Neuronal stem cell (in vitro differentiated cells): ENCODE measurements at regions not wholly inside any gene's neighbourhood (a gene's known extent, or its start where the extent isn't known, plus 50 kb on each side); places are given as distances from the start of the nearest gene placed in this dataset.
"Not testable (repeated sequence)": the region's sequence is repeated elsewhere in the genome, so short reads cannot be mapped to it uniquely, and the experiment has no call there.

ENCODE experiments used
- DNase-seq: peaks from one replicate; pipeline ENCODE4 v3.0.0-alpha.2; 2013; ENCODE audit warnings: low spot score
- H2AFZ ChIP-seq: one replicate; pipeline ENCODE4 v1.6.1; 2013; ENCODE audit warnings: mild to moderate bottlenecking, low read length, inconsistent platforms
- H2AK5ac ChIP-seq: 2 replicates; pipeline ENCODE4 v1.6.1; 2013; ENCODE audit warnings: low read depth, mild to moderate bottlenecking, inconsistent platforms, low read length, moderate library complexity, mixed read lengths
- H2BK120ac ChIP-seq: 2 replicates; pipeline ENCODE4 v1.6.1; 2013; ENCODE audit warnings: low read depth, mild to moderate bottlenecking, inconsistent platforms, low read length, moderate library complexity, mixed read lengths
- H2BK12ac ChIP-seq: one replicate; pipeline ENCODE4 v1.6.1; 2013; ENCODE audit warnings: low read length, inconsistent platforms
- H2BK15ac ChIP-seq: 2 replicates; pipeline ENCODE4 v1.6.1; 2013; ENCODE audit warnings: mild to moderate bottlenecking, low read length, inconsistent platforms, mixed read lengths
- H2BK5ac ChIP-seq: one replicate; pipeline ENCODE4 v1.6.1; 2013; ENCODE audit warnings: inconsistent platforms, mild to moderate bottlenecking, low read length, moderate library complexity
- H3K14ac ChIP-seq: one replicate; pipeline ENCODE4 v1.6.1; 2013; ENCODE audit warnings: low read length, inconsistent platforms
- H3K18ac ChIP-seq: 2 replicates; pipeline ENCODE4 v1.6.1; 2013; ENCODE audit warnings: low read length, inconsistent platforms
- H3K23ac ChIP-seq: 2 replicates; pipeline ENCODE4 v1.6.1; 2013; ENCODE audit warnings: low read depth, mild to moderate bottlenecking, mixed read lengths, low read length, inconsistent platforms; ENCODE audit not compliant: poor library complexity
- H3K27ac ChIP-seq: replicated peaks from 3 replicates; pipeline ENCODE4 v1.5.1; 2013; ENCODE audit warnings: low read length, inconsistent platforms
- H3K27me3 ChIP-seq, 3 experiments: 2 replicates each; pipeline ENCODE4 v1.6.1; 2013; ENCODE audit warnings: low read length in 3 of 3, mild to moderate bottlenecking in 2 of 3, inconsistent platforms in 1 of 3, low read depth in 1 of 3, mixed read lengths in 1 of 3, moderate library complexity in 1 of 3; ENCODE audit not compliant: control insufficient read depth in 3 of 3, insufficient read depth in 3 of 3
- H3K36me3 ChIP-seq, 2 donors: replicated peaks in 1 of 2; 2 replicates each; pipeline ENCODE4 v1.6.1; 2013; ENCODE audit warnings: low read length in 2 of 2; ENCODE audit not compliant: control insufficient read depth in 2 of 2, insufficient read depth in 2 of 2
- H3K4ac ChIP-seq: 2 replicates; pipeline ENCODE4 v1.6.1; 2013; ENCODE audit warnings: inconsistent platforms, mild to moderate bottlenecking, low read length, moderate library complexity
- H3K4me1 ChIP-seq, 2 donors: 1 replicate in 1 of 2; 2 replicates in 1 of 2; pipeline ENCODE4 v1.6.1; 2013; ENCODE audit warnings: low read length in 2 of 2, low read depth in 1 of 2; ENCODE audit not compliant: control insufficient read depth in 2 of 2, insufficient read depth in 1 of 2
- H3K4me2 ChIP-seq: one replicate; pipeline ENCODE4 v1.6.1; 2013; ENCODE audit warnings: mild to moderate bottlenecking, low read length, inconsistent platforms; ENCODE audit not compliant: insufficient read depth, poor library complexity, severe bottlenecking
- H3K4me3 ChIP-seq, 2 donors: 2 replicates each; pipeline ENCODE4 v1.5.1; 2013; ENCODE audit warnings: low read length in 2 of 2, mild to moderate bottlenecking in 2 of 2, inconsistent platforms in 1 of 2, moderate library complexity in 1 of 2
- H3K79me1 ChIP-seq: one replicate; pipeline ENCODE4 v1.6.1; 2013; ENCODE audit warnings: low read depth, mild to moderate bottlenecking, inconsistent platforms, low read length, moderate library complexity
- H3K9ac ChIP-seq: one replicate; pipeline ENCODE4 v1.6.1; 2013; ENCODE audit warnings: mild to moderate bottlenecking, low read depth, low read length, inconsistent platforms; ENCODE audit not compliant: poor library complexity
- H3K9me3 ChIP-seq, 2 donors: replicated peaks in 1 of 2; 2 replicates each; pipeline versions ENCODE3 to v1.6.1; 2013; ENCODE audit warnings: low read length in 2 of 2, mild to moderate bottlenecking in 2 of 2, inconsistent platforms in 1 of 2, low read depth in 1 of 2, mixed read lengths in 1 of 2, moderate library complexity in 1 of 2; ENCODE audit not compliant: control insufficient read depth in 2 of 2, insufficient read depth in 1 of 2
- H4K8ac ChIP-seq: one replicate; pipeline ENCODE4 v1.6.1; 2013; ENCODE audit warnings: low read depth, mild to moderate bottlenecking, inconsistent platforms, low read length, moderate library complexity
- H4K91ac ChIP-seq: one replicate; pipeline ENCODE4 v1.6.1; 2013; ENCODE audit warnings: low read length, low read depth, mild to moderate bottlenecking, inconsistent platforms; ENCODE audit not compliant: poor library complexity
- WGBS, 2 donors: extraction: QIAGEN DNeasy Blood & Tissue Kit; methylation state at CpG; one replicate each; pipeline ENCODE4 v1.1.7; 2013; ENCODE audit warnings: missing lambda C conversion rate in 2 of 2, mixed read lengths in 1 of 2; ENCODE audit not compliant: insufficient read length in 2 of 2, insufficient replicate concordance in 1 of 2; ENCODE audit errors: extremely low coverage in 2 of 2; 5-methylcytosine and 5-hydroxymethylcytosine counted together

DNA sequence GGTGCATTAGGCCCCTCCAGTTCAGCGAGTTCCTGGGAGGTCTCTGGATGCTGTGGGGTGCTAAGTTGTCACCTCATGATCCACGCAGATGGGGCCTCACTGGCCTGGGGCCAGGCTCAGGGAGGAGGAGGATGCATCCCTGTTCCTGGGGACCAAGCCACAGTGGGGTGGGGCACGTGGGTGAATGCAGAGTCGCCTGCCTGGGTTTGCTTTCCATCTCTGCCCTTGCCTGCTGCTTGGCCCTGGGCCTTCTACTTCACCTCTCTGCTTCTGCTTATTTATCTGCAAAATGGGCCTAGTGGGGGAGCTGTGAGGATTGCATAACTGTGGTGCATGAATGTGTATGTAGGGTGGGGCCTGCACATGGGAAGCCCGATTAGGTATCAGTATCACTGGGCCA, 74.6 kb upstream of the LRPAP1 start:
- H2BK12ac ChIP-seq, H3K27ac ChIP-seq, H4K91ac ChIP-seq, H2BK15ac ChIP-seq, DNase-seq, H3K4me2 ChIP-seq, H3K9me3 ChIP-seq, H3K4me1 ChIP-seq, H2BK5ac ChIP-seq, H3K36me3 ChIP-seq, H3K23ac ChIP-seq, H4K8ac ChIP-seq, H3K4ac ChIP-seq, H3K14ac ChIP-seq, H3K79me1 ChIP-seq, H2AFZ ChIP-seq, H2AK5ac ChIP-seq, H3K27me3 ChIP-seq, H2BK120ac ChIP-seq, H3K18ac ChIP-seq, H3K9ac ChIP-seq, H3K4me3 ChIP-seq: not testable (repeated sequence)
- WGBS, 2 donors, result no CpG with 5 or more reads among the region's 5 CpGs

DNA sequence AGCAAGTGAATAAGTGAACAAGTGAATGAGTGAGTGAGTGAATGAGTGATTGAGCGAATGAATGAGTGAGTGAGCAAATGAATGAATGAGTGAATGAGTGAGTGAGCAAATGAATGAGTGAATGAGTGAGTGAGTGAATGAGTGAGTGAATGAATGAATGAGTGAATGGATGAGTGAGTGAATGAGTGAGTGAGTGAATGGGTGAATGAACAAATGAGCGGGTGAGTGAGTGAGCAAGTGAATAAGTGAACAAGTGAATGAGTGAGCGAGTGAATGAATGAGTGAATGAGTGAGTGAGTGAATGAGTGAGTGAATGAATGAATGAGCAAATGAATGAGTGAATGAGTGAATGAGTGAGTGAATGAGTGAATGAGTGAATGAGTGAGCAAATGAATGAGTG, 74.0 kb upstream of the LRPAP1 start:
- not testable (repeated sequence) for H2BK15ac ChIP-seq, H2BK12ac ChIP-seq, H3K4me1 ChIP-seq, H4K8ac ChIP-seq, DNase-seq, H2BK5ac ChIP-seq, H3K9me3 ChIP-seq, H3K9ac ChIP-seq, H2BK120ac ChIP-seq, H3K23ac ChIP-seq, H3K79me1 ChIP-seq, H3K27me3 ChIP-seq, H3K36me3 ChIP-seq, H3K4me2 ChIP-seq, H3K18ac ChIP-seq, H3K4me3 ChIP-seq, H3K27ac ChIP-seq, H3K14ac ChIP-seq, H4K91ac ChIP-seq, H2AK5ac ChIP-seq, H2AFZ ChIP-seq, H3K4ac ChIP-seq
- no CpG with 5 or more reads among the region's 3 CpGs for WGBS, 2 donors

DNA sequence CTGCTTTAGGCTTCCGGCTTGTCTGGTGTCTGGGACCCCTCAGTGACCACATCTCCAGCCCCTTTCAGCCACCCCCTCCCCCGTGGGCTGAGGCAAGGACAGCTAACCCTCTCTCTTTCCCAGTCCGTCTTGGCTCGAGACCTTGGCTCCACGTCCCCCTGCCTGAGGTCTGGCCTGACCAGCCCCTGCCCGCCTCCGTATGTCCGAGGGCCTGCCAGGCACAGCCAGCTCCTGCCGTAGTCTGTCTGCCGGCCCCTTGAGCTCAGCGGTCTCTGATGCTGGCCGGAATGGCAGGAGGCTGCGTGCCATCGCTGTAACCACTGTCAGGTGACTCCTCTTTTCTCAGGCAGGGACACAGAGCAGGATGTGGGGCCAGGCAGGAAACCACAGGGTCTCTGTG, 73.3 kb upstream of the LRPAP1 start:
- H3K4me3 ChIP-seq, result no peak overlapping the region
- no peak overlapping the region for H4K91ac ChIP-seq
- no CpG with 5 or more reads among the region's 14 CpGs for WGBS, 2 donors
- no peaks in the 10 kb centered on the region for H3K9me3 ChIP-seq
- no peaks in the 10 kb centered on the region for H3K27me3 ChIP-seq
- H2BK5ac ChIP-seq, result no peak overlapping the region
- no peak overlapping the region for H2BK12ac ChIP-seq
- no peak overlapping the region for H2AFZ ChIP-seq
- no peaks in the 10 kb centered on the region for H3K4me1 ChIP-seq
- H2BK15ac ChIP-seq, result no peak overlapping the region
- H3K9ac ChIP-seq, result peak overlapping the region; percentile 86
- no peak overlapping the region for H3K23ac ChIP-seq
- no peak overlapping the region for H3K4me2 ChIP-seq
- H3K18ac ChIP-seq, result peak overlapping the region; percentile 87
- peak overlapping the region; percentile 34 for H2AK5ac ChIP-seq
- H3K36me3 ChIP-seq, result no peaks in the 10 kb centered on the region
- H3K14ac ChIP-seq, result peak overlapping the region; percentile 75
- DNase-seq, result no peak
- H2BK120ac ChIP-seq, result no peak overlapping the region
- H3K79me1 ChIP-seq, result no peaks in the 10 kb centered on the region
- no peak overlapping the region for H3K4ac ChIP-seq
- no peak overlapping the region for H3K27ac ChIP-seq
- H4K8ac ChIP-seq, result no peak overlapping the region

DNA sequence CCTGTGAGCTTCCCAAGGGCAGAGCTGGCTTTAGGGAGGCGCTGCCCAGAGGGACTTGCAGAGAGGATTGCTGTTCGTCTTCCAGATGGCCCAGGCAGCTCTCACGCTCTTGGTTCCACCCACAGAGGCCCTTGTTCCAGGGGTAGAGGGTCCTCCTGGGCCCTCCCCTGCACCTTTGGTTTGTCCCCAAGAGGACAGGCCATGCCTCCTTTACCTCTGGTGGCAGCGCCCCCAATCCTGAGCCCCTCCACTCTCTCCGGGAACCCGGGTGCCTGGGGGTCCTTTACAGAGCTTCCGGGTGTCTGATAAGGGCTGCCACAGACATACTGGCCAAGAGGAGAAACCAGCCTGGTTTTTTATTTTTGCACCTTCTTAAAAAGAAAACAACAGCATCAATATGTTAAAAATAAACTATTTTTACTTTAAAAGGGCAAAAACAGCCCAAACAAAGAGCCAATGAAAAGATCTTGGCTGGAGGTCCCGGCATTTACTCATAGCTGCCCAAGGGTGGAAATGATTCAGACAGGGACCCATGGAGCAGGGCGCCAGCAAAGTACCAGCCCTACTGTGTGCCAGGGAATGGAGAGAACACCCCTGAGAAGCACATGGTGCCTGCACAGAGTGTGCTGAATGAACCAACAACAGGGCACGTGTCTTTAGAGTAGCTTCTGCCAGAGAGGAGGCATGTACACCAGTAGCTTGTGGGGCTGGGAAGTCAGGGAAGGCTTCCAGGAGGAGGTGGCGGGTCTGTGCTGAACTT, 70.8 kb upstream of the LRPAP1 start:
- H4K8ac ChIP-seq, H3K9me3 ChIP-seq, H3K4me3 ChIP-seq, H3K4me2 ChIP-seq, H3K23ac ChIP-seq, H3K9ac ChIP-seq, H3K79me1 ChIP-seq, H2BK15ac ChIP-seq, H3K36me3 ChIP-seq, H3K4me1 ChIP-seq, H2BK5ac ChIP-seq, H4K91ac ChIP-seq, H3K4ac ChIP-seq, H2AK5ac ChIP-seq, H2BK120ac ChIP-seq, H2AFZ ChIP-seq, H3K14ac ChIP-seq, DNase-seq, H3K27ac ChIP-seq, H2BK12ac ChIP-seq, H3K18ac ChIP-seq, H3K27me3 ChIP-seq: not testable (repeated sequence)
- WGBS, 2 donors, result no CpG with 5 or more reads among the region's 11 CpGs
